Aorta (tissue), 5 donors: ENCODE measurements at regions not wholly inside any gene's neighbourhood (a gene's known extent, or its start where the extent isn't known, plus 50 kb on each side); places are given as distances from the start of the nearest gene placed in this dataset.
"Not testable (repeated sequence)": the region's sequence is repeated elsewhere in the genome, so short reads cannot be mapped to it uniquely, and the experiment has no call there.

Experiments
- ATAC-seq: fragments of 200-7000 bp; cut with Tn5 transposase; one replicate; pipeline ENCODE4 v1.9.1; 2022; ENCODE audit warnings: moderate library complexity; ENCODE audit not compliant: low FRiP score
- DNase-seq, 2 donors: peaks; one replicate each; pipeline ENCODE4 v3.0.0-alpha.2; 2020
- H3K27ac ChIP-seq, 2 donors: one replicate each; pipeline ENCODE4 v1.5.1; 2013; ENCODE audit warnings: low read length in 2 of 2, mild to moderate bottlenecking in 2 of 2, moderate library complexity in 2 of 2, control low read depth in 1 of 2, inconsistent platforms in 1 of 2, low read depth in 1 of 2
- H3K27me3 ChIP-seq, 2 donors: one replicate each; pipeline ENCODE4 v1.6.1; 2013; ENCODE audit warnings: control low read depth in 1 of 2, low read length in 1 of 2, mild to moderate bottlenecking in 1 of 2, moderate library complexity in 1 of 2; ENCODE audit not compliant: insufficient read depth in 2 of 2, control insufficient read depth in 1 of 2
- H3K36me3 ChIP-seq, 2 donors: one replicate each; pipeline ENCODE4 v1.6.1; 2013; ENCODE audit warnings: control low read depth in 1 of 2, low read length in 1 of 2, mild to moderate bottlenecking in 1 of 2; ENCODE audit not compliant: insufficient read depth in 2 of 2, control insufficient read depth in 1 of 2
- H3K4me1 ChIP-seq, 2 donors: one replicate each; pipeline ENCODE4 v1.6.1; 2013; ENCODE audit warnings: low read length in 2 of 2, control low read depth in 1 of 2, mild to moderate bottlenecking in 1 of 2, moderate library complexity in 1 of 2; ENCODE audit not compliant: insufficient read depth in 2 of 2, control insufficient read depth in 1 of 2
- H3K4me3 ChIP-seq, 2 donors: one replicate each; pipeline ENCODE4 v1.5.1; 2013; ENCODE audit warnings: low read length in 2 of 2, control low read depth in 1 of 2, mild to moderate bottlenecking in 1 of 2
- H3K9me3 ChIP-seq: one replicate; pipeline ENCODE4 v1.6.1; 2013; ENCODE audit warnings: mild to moderate bottlenecking, low read length; ENCODE audit not compliant: control insufficient read depth
- WGBS, 2 donors: extraction: QIAGEN DNeasy Blood & Tissue Kit; methylation state at CpG; one replicate each; pipeline ENCODE4 v1.1.7; 2013; 5-methylcytosine and 5-hydroxymethylcytosine counted together
- intact Hi-C, 2 donors: fragments of 100-400 bp; cut with DNase I; formaldehyde crosslinking; loops; one replicate each; pipeline versions ENCODE4 v1.14.2 to v1.15.0; 2022
- donor health status: healthy with polysubstance abuse.
- donor health status: Bipolar disorder and iron deficiency.
- donor health status: DM: no; HTN: no; CAD: no.
- donor health status: DM: no; HTN: no; CAD: no.
- donor health status: DM: yes; HTN: yes; CAD: no.

- 21 to 24% methylated on average over 3 of the region's 3 CpGs for WGBS, 2 donors
- intact Hi-C loops: no loop called here
These were observed 1287.3 kb upstream of the ADGRL4 start for GRCh38 chr1:80293818-80294217.

DNA sequence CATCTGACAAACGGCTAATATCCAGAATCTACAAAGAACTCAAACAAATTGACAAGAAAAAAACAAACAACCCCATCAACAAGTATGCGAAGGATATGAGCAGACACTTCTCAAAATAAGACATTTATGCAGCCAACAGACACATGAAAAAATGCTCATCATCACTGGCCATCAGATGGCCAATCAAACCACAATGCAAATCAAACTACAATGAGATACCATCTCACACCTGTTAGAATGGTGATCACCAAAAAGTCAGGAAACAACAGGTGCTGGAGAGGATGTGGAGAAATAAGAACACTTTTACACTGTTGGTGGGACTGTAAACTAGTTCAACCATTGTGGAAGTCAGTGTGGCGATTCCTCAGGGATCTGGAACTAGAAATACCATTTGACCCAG, 1282.2 kb upstream of the ADGRL4 start:
- ATAC-seq, H3K36me3 ChIP-seq, H3K9me3 ChIP-seq, H3K27ac ChIP-seq, H3K4me1 ChIP-seq, intact Hi-C loops, H3K4me3 ChIP-seq, H3K27me3 ChIP-seq, DNase-seq: not testable (repeated sequence)
- 93 to 94% methylated on average over 3 of the region's 3 CpGs for WGBS, 2 donors

More at GRCh38 chr1:80293818-80294217, 1287.3 kb upstream of the ADGRL4 start:
- Histone ChIP-seq H3K4me3 (no peak overlapping the region), H3K27ac (no peak overlapping the region), H3K36me3 (no peaks in the 10 kb centered on the region), H3K9me3 (peaks cover 1% of the 10 kb centered on the region), H3K4me1 (peaks cover 0 to 1% of the 10 kb centered on the region in 2 donors), H3K27me3 (no peaks in the 10 kb centered on the region)
- DNase-seq (no peak), ATAC-seq (no peak)

GRCh38 chr1:80282536-80282935, 1276.0 kb upstream of the ADGRL4 start:
- no peak overlapping the region for H3K27ac ChIP-seq
- WGBS, 2 donors: 54 to 57% methylated on average over 4 of the region's 4 CpGs
- ATAC-seq (no peak), DNase-seq (no peak)
- no peak overlapping the region for H3K4me3 ChIP-seq
- H3K36me3 ChIP-seq: no peaks in the 10 kb centered on the region
- peaks cover 0 to 2% of the 10 kb centered on the region in 2 donors for H3K27me3 ChIP-seq
- peaks cover 0 to 2% of the 10 kb centered on the region in 2 donors for H3K4me1 ChIP-seq
- H3K9me3 ChIP-seq: peaks cover 1% of the 10 kb centered on the region
- intact Hi-C loops: no loop called here

- Histone ChIP-seq H3K4me1 (peaks cover 0 to 2% of the 10 kb centered on the region in 2 donors), H3K4me3 (no peak overlapping the region), H3K27me3 (peaks cover 0 to 2% of the 10 kb centered on the region in 2 donors), H3K27ac (no peak overlapping the region), H3K9me3 (peaks cover 1% of the 10 kb centered on the region), H3K36me3 (no peaks in the 10 kb centered on the region)
- ATAC-seq (no peak), DNase-seq (no peak)
- intact Hi-C loops: no loop called here
These were observed 1272.4 kb upstream of the ADGRL4 start for GRCh38 chr1:80278936-80279335.

GRCh38 chr1:80274256-80274655, 1267.7 kb upstream of the ADGRL4 start:
- Histone ChIP-seq H3K4me3 (no peak overlapping the region), H3K36me3 (no peaks in the 10 kb centered on the region), H3K9me3 (no peaks in the 10 kb centered on the region), H3K4me1 (no peaks in the 10 kb centered on the region), H3K27ac (no peak overlapping the region), H3K27me3 (no peaks in the 10 kb centered on the region)
- ATAC-seq (no peak), DNase-seq (no peak)
- 94% methylated on average over 4 of the region's 4 CpGs for WGBS, 2 donors
- intact Hi-C loops: no loop called here

DNA sequence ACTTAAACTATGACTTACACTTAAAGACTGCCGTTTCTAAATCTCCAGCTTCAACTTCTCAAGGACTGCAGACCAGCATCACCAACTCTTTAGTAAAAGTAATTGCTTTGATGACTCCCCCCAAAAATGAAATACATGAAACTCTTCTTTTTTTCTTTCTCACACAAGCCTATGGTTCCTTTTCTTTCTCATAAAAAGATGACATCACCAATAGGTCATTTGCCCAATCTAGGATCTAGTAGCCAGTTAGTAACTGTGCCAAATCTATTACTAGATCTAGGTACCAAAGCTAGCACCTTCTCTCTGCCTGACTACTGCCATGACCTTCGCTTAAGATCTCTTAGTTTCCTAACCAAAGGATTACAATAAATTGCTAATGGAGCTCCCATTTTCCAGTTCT, 1266.0 kb upstream of the ADGRL4 start:
- ATAC-seq (no peak), DNase-seq (no peak)
- Histone ChIP-seq H3K4me1 (no peaks in the 10 kb centered on the region), H3K4me3 (no peak overlapping the region), H3K9me3 (no peaks in the 10 kb centered on the region), H3K36me3 (no peaks in the 10 kb centered on the region), H3K27me3 (no peaks in the 10 kb centered on the region), H3K27ac (no peak overlapping the region)
- intact Hi-C loops: no loop called here
- 88 to 92% methylated on average over 2 of the region's 2 CpGs for WGBS, 2 donors

- H3K27ac ChIP-seq: no peak overlapping the region
- 73 to 83% methylated on average over 1 of the region's 1 CpG for WGBS, 2 donors
- H3K27me3 ChIP-seq: no peaks in the 10 kb centered on the region
- H3K4me3 ChIP-seq: no peak overlapping the region
- ATAC-seq (no peak), DNase-seq (no peak)
- no peaks in the 10 kb centered on the region for H3K4me1 ChIP-seq
- intact Hi-C loops: no loop called here
- H3K36me3 ChIP-seq: no peaks in the 10 kb centered on the region
- peaks cover 5% of the 10 kb centered on the region for H3K9me3 ChIP-seq
These were observed 1252.1 kb upstream of the ADGRL4 start for GRCh38 chr1:80258659-80259058.

- Histone ChIP-seq H3K4me3 (no peak overlapping the region), H3K27me3 (no peaks in the 10 kb centered on the region), H3K36me3 (no peaks in the 10 kb centered on the region), H3K9me3 (no peaks in the 10 kb centered on the region), H3K4me1 (no peaks in the 10 kb centered on the region), H3K27ac (no peak overlapping the region)
- intact Hi-C loops: no loop called here
- no peak for ATAC-seq
- WGBS, 2 donors: 2 to 5% methylated on average over 1 of the region's 1 CpG
- DNase-seq: no peak
These were observed 1245.1 kb upstream of the ADGRL4 start for GRCh38 chr1:80251591-80251990.

DNA sequence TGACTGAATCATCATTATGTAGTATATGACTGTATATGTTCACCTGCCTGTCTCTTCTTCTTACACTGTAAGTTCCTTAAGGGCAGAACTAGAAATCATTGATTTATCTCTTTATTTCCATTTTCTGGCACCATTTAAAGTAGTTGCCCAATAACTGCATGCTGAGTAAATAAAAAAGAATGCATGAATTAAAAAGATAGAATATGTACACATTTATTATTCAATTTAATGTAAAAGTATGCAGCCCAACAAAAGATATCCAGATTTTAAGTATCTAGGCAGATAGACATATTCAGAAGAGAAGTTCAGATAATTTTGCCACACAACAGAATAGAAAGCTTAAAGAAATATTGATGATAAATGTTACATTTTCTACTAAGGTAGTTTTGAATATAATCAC, 1244.6 kb upstream of the ADGRL4 start:
- H3K4me3 ChIP-seq: no peak overlapping the region
- intact Hi-C loops: no loop called here
- DNase-seq (no peak), ATAC-seq (no peak)
- H3K27ac ChIP-seq: no peak overlapping the region
- H3K9me3 ChIP-seq: no peaks in the 10 kb centered on the region
- no peaks in the 10 kb centered on the region for H3K36me3 ChIP-seq
- H3K27me3 ChIP-seq: no peaks in the 10 kb centered on the region
- no peaks in the 10 kb centered on the region for H3K4me1 ChIP-seq
